ENCODE measurements at regions not wholly inside any gene's neighbourhood (a gene's known extent, or its start where the extent isn't known, plus 50 kb on each side); places are given as distances from the start of the nearest gene placed in this dataset.

DNA sequence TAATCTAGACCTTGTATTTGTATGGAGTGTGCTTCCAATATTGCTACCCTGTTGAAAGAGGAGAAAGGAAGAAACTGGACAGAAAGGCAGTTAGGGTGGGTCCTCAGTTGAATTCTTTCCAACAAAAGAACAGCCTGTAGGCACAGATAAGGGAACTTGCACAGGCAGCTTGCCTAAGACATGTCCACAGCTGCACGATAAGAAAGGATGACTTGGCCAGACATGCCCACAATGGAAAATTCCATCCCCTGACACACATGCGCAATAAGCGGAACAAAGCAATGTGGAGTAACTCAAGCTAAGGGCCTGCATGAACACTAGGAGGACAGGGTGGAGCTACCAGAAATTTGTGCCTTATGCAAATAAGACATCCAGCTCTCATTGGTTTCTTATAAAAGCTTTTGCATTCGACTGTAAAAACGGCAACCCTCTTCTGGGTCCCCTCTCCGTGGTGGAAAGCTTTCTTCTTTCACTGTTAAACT, 1084.7 kb upstream of the NXPH2 start:
- Mint-ChIP-seq H3K36me3 (no peaks in the 10 kb centered on the region), H3K4me1 (no peaks in the 10 kb centered on the region), H3K4me3 (no peak overlapping the region), H3K9me3 (peaks cover 20% of the 10 kb centered on the region), H3K27ac (no peak overlapping the region)
- DNase-seq (ENCODE audit: low spot score in 2 of 2) (no peak), ATAC-seq (no peak)

DNA sequence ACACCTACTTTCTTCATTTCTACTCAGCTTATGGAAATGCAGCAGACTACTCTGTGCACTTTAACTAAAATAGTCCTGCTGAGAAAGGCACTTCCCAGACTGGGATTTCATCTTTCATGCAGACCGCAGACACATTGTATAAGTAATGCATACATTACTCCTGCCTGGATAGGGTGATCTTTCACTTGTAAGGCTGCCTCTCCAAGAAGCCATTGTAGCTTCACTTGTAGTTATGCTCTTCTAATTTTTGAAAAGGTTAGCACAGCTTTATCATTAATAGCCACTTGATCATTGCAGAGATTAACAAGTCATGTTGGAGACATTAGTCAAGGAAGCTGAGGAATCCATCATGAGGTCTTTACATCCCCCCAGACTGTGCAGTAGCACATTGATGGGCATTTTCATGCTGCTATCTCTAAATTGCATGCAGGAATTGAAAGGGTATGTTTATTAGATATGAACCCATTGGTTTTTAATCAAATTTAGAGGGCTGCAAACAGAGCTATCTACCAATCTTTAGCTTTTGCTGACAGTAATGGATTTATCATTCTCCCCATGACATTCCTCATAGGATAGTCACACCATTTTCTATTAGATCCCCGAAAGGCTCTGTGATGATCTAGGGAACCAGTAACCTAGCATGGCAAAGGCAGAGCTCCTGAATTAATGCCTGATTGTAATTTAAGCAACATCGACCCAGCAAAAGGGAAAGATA, 1074.7 kb upstream of the NXPH2 start:
- Mint-ChIP-seq H3K27ac (no peak overlapping the region), H3K9me3 (peaks cover 3% of the 10 kb centered on the region)
- ATAC-seq = no peak

DNA sequence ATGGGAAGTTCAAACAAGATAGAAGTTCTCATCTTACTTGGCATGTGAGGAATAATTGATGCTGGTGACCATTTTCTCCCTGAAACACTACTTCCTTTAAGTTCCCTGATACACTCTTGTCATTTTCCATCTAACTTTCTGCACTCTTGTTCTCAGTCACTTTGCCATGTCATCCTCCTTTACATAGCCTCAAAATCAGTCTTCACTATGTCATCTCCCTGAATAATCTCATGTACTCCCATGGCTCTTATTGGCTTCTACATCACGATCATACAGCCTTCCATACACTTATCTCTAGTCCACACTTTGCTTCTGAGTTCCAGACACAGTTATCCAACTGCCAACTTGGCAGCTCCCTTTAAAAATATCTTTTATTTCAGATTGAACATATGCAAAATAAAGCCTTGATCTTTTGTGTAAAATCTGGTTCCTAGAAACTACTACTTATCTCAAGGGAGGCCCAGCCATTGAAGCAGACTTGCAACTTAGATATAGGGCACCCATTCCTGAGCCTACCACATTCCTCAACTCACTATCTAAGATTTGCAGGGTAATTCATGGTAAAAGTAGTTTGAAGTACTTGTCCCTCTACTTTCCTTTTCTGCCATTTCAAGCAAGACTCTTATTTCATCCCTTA, 1070.2 kb upstream of the NXPH2 start:
- ATAC-seq = no peak

More for the DNA sequence above, 1074.7 kb upstream of the NXPH2 start:
- no peaks in the 10 kb centered on the region for H3K4me1 Mint-ChIP-seq
- H3K4me3 Mint-ChIP-seq = no peak overlapping the region
- DNase-seq (ENCODE audit: low spot score in 2 of 2) = no peak
- H3K36me3 Mint-ChIP-seq = no peaks in the 10 kb centered on the region

GRCh38 chr2:139836769-139837168, 1056.6 kb upstream of the NXPH2 start:
- H3K36me3 Mint-ChIP-seq = no peaks in the 10 kb centered on the region
- no peaks in the 10 kb centered on the region for H3K4me1 Mint-ChIP-seq
- H3K4me3 Mint-ChIP-seq = no peak overlapping the region
- H3K9me3 Mint-ChIP-seq = peaks cover 24% of the 10 kb centered on the region
- no peak overlapping the region for H3K27ac Mint-ChIP-seq
- DNase-seq (ENCODE audit: low spot score in 2 of 2) (no peak), ATAC-seq (no peak)

More for the DNA sequence above, 1070.2 kb upstream of the NXPH2 start:
- H3K27ac Mint-ChIP-seq = no peak overlapping the region
- no peaks in the 10 kb centered on the region for H3K36me3 Mint-ChIP-seq
- no peak for DNase-seq (ENCODE audit: low spot score in 2 of 2)
- no peaks in the 10 kb centered on the region for H3K4me1 Mint-ChIP-seq
- H3K9me3 Mint-ChIP-seq = peaks cover 13% of the 10 kb centered on the region
- no peak overlapping the region for H3K4me3 Mint-ChIP-seq

DNA sequence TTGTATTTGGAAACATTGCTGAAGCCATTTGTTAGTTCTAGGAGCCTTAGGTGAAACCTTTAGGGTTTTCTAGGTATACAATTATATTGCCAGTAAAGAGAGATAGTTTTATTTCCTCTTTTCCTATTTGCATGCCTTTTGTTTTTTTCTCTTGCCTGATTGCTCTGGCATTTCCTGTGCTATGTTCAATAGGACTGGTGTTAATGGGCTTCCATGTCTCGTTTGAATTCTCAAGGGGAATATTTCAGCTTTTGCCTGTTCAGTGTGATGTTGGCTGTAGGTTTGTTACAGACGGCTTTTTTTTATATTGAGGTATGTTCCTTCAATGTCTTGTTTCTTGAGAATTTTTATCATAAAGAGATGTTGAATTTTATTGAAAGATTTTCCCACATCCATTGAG, 1054.9 kb upstream of the NXPH2 start:
- Mint-ChIP-seq H3K27ac (no peak overlapping the region), H3K36me3 (no peaks in the 10 kb centered on the region), H3K4me1 (no peaks in the 10 kb centered on the region), H3K4me3 (no peak overlapping the region), H3K9me3 (peaks cover 22% of the 10 kb centered on the region)
- DNase-seq (ENCODE audit: low spot score in 2 of 2) = no peak
- ATAC-seq = no peak

DNA sequence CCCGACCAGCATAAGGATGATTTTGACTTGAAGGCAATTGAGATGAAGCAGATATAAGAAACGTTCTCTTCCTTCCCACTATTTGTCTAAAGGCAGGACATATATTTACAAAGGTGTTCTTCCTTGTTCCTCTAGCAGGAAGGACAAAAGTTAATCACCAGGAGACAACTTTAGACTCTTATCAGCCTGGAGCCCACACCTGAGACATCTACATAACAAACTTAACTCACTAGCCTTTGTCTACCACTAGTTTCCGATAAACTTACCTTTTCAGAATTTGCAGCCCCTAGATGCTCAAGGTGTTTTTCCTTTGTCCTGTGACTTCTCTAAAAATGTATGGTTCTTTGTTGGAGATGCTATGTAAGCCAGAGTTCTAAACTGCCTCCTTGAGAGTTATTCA, 1047.8 kb upstream of the NXPH2 start:
- no peaks in the 10 kb centered on the region for H3K4me1 Mint-ChIP-seq
- peaks cover 13% of the 10 kb centered on the region for H3K9me3 Mint-ChIP-seq
- ATAC-seq = no peak
- no peak overlapping the region for H3K27ac Mint-ChIP-seq
- H3K4me3 Mint-ChIP-seq = no peak overlapping the region
- DNase-seq (ENCODE audit: low spot score in 2 of 2) = no peak
- no peaks in the 10 kb centered on the region for H3K36me3 Mint-ChIP-seq

DNA sequence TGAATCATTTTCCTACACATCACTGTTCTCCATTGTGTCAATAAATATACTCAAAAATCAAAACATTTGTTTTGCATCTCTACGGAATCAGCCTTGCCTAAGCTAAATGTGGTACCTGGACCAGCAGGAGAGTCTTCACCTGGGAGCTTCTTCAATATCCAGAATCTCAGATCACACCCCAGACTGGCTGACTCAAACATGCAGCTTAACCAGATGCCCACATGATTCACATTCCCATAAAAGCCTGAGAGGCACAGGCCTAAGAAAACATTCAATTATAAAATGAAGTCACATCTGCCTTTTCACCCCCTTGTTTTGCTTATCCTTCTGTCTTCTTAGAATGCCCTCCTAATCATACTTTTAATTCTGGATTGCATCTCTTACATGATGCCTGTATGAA, 1045.5 kb upstream of the NXPH2 start:
- DNase-seq (ENCODE audit: low spot score in 2 of 2) (no peak), ATAC-seq (no peak)
- Mint-ChIP-seq H3K4me3 (no peak overlapping the region), H3K27ac (no peak overlapping the region), H3K9me3 (peaks cover 9% of the 10 kb centered on the region), H3K4me1 (no peaks in the 10 kb centered on the region), H3K36me3 (no peaks in the 10 kb centered on the region)

DNA sequence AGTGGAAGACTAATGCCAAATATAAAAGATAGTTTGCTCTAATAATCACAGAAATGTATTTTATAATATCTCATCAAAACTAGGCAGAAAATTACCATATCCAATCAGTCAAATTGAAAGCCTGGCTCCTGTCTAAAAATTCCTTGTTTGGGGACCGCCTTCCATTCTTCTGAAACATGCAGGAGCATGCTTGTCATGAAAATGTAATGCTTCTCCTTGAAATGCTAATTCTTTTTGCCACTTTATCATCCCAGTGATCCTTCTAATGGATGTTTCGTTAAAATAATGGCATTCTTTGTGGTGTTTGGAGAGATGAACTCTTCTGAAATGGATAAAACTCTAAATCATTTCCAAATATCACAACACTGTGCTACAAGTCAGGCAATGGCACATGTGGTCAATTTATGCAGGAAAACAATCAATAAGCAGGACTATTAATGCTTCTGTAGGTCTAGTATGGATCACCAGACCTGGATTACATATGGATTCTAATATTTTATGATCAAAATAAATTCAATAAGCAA, 1039.1 kb upstream of the NXPH2 start:
- ATAC-seq = no peak
- Mint-ChIP-seq H3K36me3 (no peaks in the 10 kb centered on the region), H3K27ac (no peak overlapping the region), H3K4me1 (no peaks in the 10 kb centered on the region), H3K4me3 (no peak overlapping the region), H3K9me3 (peaks cover 5% of the 10 kb centered on the region)
- no peak for DNase-seq (ENCODE audit: low spot score in 2 of 2)

DNA sequence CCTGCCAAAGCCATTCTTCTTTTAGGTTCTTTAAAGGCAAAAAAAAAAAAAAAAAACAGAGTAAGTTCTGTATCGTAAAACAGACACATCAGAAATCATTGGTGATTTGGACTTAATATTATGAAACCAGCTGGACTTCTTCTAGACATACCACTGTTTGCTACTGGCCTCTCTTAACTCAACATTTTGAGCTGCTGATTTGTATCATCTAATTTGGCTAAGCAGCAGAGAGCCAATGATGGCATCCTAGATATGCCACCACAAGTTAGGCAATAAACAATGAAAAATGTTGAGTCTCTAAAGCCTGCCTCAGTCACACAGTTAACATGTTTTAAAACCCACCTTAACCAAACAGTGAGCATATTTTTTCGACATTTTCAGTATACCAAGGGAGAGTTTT, 1034.3 kb upstream of the NXPH2 start:
- no peak overlapping the region for H3K4me3 Mint-ChIP-seq
- H3K36me3 Mint-ChIP-seq = no peaks in the 10 kb centered on the region
- DNase-seq (ENCODE audit: low spot score in 2 of 2) (no peak), ATAC-seq (no peak)
- H3K9me3 Mint-ChIP-seq = peaks cover 8% of the 10 kb centered on the region
- H3K27ac Mint-ChIP-seq = no peak overlapping the region
- no peaks in the 10 kb centered on the region for H3K4me1 Mint-ChIP-seq

- no peaks in the 10 kb centered on the region for H3K4me1 Mint-ChIP-seq
- no peak for DNase-seq (ENCODE audit: low spot score in 2 of 2)
- H3K36me3 Mint-ChIP-seq = no peaks in the 10 kb centered on the region
Observed at GRCh38 chr2:139813340-139813739, 1033.2 kb upstream of the NXPH2 start.

DNA sequence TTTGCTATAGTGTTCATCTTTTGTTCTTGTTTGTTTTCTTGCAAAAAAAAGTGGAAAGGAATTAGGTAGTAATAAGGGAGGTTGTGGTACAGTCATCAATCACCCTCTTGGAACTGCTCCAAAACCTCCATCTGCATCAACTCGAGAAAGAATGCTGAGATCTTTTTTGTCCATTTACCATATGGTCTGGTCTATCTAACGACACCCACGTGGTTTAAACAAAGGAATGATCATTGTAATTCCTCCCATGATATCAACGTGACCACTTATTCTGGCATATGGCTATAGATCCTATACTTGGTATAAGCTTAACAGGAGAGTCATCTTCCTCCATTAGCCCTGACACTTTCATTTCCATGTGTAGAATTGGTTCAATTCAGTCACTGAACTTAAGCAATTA, 1025.3 kb upstream of the NXPH2 start:
- Mint-ChIP-seq H3K9me3 (peaks cover 15% of the 10 kb centered on the region), H3K4me1 (no peaks in the 10 kb centered on the region)

More at GRCh38 chr2:139813340-139813739, 1033.2 kb upstream of the NXPH2 start:
- Mint-ChIP-seq H3K9me3 (peaks cover 8% of the 10 kb centered on the region), H3K4me3 (no peak overlapping the region), H3K27ac (no peak overlapping the region)
- no peak for ATAC-seq

DNA sequence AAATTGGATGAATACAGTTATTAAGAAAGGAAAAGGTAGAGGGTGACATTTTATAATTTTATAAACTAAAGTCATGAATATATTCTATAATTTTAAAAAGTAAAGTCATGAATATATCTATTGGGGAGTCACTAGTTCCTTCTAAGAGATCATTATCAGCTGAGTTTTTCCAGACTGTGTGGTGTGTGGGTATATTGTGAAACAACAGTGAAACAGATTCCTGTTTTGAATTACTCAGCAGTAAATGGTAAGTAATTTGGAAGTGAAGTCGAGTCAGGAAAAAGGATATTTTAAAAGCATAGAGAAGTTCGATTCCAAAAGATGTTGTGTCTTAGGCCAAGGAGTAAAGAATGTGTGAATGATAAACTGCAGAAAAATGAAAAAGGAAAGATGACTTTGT, 1018.2 kb upstream of the NXPH2 start:
- Mint-ChIP-seq H3K4me1 (no peaks in the 10 kb centered on the region), H3K9me3 (peaks cover 26% of the 10 kb centered on the region), H3K27ac (no peak overlapping the region), H3K36me3 (no peaks in the 10 kb centered on the region), H3K4me3 (no peak overlapping the region)
- ATAC-seq (no peak), DNase-seq (ENCODE audit: low spot score in 2 of 2) (no peak)

More for the DNA sequence above, 1025.3 kb upstream of the NXPH2 start:
- DNase-seq (ENCODE audit: low spot score in 2 of 2) = no peak
- no peak overlapping the region for H3K4me3 Mint-ChIP-seq
- no peak overlapping the region for H3K27ac Mint-ChIP-seq
- H3K36me3 Mint-ChIP-seq = no peaks in the 10 kb centered on the region
- no peak for ATAC-seq

DNA sequence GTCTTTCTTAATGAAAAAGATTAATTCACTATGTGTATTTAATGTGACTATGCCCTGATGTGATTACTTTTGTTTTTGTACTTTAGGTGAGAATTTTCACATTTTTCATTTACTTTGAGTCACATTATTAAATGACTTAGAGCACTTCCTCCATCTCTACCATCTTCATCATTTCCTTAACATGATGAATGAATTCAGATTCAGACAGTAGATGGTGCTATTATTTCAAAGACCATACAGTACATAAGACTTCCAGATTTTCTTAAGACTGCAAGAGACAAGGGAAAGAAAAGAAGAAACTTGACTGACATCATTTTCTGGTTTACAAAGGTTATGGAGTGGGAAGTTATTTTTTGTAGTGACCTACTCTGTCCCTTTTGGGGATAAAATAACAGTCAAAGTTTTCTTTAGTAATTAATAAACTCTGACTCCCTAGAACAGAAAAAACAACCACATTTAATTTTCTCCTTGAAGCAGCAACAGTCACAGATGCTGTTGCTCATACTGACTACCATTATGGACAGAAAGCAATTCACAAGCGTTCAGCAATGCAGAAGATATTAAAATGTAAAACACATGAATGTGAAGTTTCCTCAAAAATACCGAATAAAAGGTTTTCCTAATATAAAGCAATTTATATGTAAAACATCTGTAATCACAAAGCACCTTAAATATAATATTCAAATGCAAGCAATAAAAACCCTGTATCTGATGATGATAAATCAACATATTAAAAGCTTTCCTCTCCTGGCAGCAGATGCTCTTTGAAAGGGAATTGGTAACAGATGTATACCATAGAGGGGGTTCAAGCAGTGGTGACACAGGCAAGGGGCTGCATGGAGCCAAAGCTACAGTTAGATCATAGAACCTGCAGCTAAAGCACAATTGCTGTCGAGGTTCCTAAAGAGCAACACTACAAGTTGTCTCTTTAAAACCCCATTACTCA, 1010.9 kb upstream of the NXPH2 start:
- Mint-ChIP-seq H3K36me3 (no peaks in the 10 kb centered on the region), H3K4me1 (no peaks in the 10 kb centered on the region), H3K4me3 (no peak overlapping the region), H3K27ac (no peak overlapping the region), H3K9me3 (peaks cover 18% of the 10 kb centered on the region)
- ATAC-seq (no peak), DNase-seq (ENCODE audit: low spot score in 2 of 2) (no peak)

- Mint-ChIP-seq H3K27ac (no peak overlapping the region), H3K36me3 (no peaks in the 10 kb centered on the region)
- no peak for DNase-seq (ENCODE audit: low spot score in 2 of 2)
Observed at GRCh38 chr2:139790136-139790535, 1009.9 kb upstream of the NXPH2 start.

GRCh38 chr2:139778732-139779131, 998.5 kb upstream of the NXPH2 start:
- Mint-ChIP-seq H3K9me3 (peaks cover 14% of the 10 kb centered on the region), H3K4me3 (no peak overlapping the region), H3K4me1 (no peaks in the 10 kb centered on the region), H3K27ac (no peak overlapping the region), H3K36me3 (no peaks in the 10 kb centered on the region)
- no peak for ATAC-seq
- no peak for DNase-seq (ENCODE audit: low spot score in 2 of 2)

More at GRCh38 chr2:139790136-139790535, 1009.9 kb upstream of the NXPH2 start:
- Mint-ChIP-seq H3K9me3 (peaks cover 19% of the 10 kb centered on the region), H3K4me3 (no peak overlapping the region), H3K4me1 (no peaks in the 10 kb centered on the region)
- no peak for ATAC-seq
